ENCODE measurements at regions not wholly inside any gene's neighbourhood (a gene's known extent, or its start where the extent isn't known, plus 50 kb on each side); places are given as distances from the start of the nearest gene placed in this dataset.

DNA sequence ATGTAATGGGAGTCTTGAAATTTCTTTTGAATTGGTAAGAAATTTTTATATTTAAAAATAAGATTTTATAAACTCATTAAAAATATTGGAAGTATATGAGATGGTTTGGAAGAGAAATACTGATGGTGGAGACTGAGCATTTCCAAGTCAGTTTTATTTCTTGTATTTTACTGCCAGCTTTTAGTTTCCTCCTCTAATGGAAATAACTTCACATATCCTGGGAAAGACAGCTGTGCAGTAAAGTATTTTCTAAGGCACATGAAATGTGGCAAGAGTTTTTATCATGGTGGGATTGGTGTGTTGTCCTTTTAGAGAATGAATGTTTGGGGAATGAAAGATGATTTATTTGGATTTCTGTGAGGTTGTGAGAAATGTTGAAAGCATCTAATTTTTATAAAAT, 346.9 kb upstream of the RGS6 start:
- DNase-seq: no peak

DNA sequence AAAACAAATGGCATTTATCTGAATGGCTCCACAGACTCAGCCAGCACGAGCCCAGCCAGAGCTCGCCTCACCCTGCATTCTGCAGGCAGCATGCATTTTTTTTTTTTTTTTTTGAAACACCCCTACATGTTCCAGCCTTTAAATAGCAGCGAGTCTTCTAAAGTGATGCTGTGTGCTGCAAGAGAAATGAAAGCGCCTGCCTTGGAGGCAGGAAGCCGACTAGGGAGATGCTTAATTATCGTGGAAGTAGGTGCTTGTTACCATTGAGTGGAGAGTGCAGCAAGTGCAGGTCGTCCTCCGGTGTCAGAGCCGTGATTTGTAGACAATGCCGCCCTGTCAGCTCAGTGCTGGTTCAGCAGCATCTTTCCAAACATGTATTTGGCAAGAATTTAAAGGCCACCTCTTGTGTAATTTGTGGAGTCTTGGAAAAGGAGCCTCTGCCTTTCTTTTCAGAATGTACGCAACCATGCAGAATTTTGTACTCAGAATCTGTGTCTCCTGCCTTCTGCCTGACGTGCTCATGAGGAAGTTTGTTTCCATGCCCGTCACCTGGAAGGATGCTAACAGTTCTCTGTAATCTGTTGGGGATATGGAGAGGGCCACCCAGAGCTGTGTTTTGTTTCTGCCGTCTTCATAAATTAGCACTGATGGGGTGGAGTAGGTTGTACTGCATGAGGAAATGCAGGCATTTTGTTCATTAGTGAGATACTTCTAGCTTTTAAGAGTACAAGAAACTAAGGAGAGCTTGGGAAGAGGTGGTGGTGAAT, 345.9 kb upstream of the RGS6 start:
- DNase-seq: no peak

DNA sequence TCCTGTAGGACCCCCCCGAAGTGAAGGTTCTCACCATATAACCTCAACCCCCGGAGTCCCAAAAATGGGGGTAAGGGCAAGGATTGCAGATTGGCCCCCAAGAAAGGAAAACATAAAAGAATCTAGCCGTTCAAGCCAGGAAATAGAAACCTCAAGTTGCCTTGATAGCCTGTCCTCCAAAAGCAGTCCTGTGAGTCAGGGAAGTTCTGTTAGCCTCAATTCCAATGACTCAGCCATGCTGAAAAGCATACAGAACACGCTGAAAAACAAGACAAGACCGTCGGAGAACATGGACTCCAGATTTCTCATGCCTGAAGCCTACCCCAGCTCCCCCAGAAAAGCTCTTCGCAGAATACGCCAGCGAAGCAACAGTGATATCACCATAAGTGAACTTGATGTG, 344.2 kb upstream of the RGS6 start:
- DNase-seq: no peak

DNA sequence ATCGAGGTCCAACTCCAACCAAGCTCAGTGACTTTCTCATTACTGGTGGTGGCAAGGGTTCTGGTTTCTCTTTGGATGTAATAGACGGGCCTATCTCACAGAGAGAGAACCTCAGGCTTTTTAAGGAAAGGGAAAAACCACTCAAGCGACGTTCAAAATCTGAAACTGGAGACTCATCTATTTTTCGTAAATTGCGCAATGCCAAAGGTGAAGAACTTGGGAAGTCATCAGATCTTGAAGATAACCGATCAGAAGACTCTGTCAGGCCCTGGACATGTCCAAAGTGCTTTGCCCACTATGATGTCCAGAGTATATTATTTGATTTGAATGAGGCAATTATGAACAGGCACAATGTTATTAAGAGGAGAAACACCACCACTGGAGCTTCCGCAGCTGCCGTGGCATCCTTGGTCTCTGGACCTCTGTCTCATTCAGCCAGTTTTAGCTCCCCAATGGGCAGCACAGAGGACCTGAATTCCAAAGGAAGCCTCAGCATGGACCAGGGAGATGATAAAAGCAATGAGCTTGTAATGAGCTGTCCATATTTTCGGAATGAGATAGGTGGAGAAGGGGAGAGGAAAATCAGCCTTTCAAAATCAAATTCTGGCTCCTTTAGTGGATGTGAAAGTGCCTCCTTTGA, 343.5 kb upstream of the RGS6 start:
- DNase-seq: no peak

DNA sequence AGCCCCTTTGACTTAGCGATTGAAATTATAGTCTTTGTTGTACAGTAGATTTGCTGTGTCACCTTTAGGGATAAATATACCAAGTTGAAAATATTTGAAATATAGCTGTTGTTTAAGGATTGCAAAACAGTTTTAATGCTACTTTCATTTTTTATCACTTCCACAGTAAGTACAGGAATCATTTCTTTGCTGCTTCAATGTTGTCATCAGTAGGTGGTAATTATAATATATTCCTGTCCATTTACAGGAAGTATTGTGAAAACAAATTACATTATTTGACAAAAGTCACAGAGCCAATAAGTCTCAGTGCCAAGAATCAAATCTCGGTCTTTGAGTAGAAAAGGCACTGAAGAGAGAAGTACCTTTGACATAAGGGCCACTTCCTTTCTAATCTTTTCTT, 342.6 kb upstream of the RGS6 start:
- DNase-seq: no peak

DNA sequence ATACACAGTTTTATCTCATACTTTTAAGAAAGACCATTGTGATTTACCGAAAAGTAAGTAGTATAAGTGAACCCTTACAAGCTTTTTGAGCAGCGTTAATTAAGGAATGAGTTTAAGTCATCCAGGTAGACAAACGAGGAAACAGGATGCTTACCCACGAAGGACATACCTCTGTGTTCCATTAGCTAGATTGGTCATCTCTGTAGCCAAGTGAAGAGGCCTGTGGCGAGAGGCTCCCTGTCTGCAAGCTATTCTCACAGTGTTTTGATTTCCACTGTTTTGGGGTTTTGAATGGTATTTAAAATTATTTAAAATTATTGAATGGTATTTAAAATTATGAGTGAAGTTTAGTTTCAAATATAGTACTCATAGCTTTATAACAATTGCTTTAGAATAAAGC, 342.1 kb upstream of the RGS6 start:
- no peak for DNase-seq

DNA sequence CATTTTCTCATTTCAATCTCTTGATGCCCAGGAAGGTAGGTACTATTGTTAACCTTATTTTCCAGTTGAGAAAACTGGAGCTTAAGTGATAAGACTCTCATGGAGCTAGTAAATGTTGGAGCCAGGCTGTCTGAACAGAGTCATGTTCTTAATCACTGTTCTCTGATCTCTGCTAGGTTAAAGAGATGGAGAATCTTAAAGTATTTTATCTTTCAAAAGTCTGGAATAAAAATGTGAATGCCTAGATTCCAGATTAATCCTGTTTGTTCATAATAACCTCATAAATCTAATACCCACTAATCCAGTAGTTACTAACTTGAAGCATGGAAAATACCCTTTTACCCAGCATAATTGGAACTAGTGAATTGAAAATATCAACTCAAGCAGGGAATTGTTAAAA, 341.0 kb upstream of the RGS6 start:
- DNase-seq: peak; percentile 11

DNA sequence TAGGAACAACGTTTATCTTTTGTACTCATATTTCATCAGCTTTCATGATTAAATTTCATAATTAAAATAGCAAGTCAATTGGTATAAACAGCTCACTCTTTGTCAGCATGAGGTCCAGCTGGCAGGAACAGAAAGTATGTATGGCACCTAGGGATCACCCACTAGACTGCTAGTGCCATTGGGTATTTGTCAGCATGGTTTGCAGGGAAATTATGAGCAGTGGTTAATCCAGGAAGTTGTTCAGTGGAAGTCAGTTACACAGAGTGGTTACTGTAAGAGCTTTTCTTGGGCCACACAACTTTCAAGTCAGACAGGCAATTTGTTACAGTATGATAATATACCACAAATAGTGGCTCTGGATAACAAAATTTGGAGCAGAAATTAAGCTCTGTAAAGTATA, 340.3 kb upstream of the RGS6 start:
- peak; percentile 43 for DNase-seq

DNA sequence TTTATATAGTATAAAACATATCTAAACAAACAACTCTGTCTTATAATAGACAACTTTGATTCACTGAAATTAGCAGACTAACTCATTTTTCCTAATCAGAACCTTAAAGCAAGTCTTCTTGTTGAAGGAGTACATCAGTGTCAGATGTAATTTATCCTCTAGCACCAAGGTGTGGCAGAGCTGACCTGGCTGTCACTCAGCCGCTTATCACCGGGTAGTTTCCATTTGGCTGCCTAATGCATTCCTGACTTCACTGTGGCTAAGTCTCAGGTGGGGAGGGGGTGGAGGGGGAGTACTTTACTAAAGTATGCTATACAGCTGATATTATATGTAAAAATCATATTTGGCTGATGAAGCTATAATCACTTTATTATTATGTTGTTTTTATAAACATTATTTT, 339.9 kb upstream of the RGS6 start:
- DNase-seq: peak; percentile 24

DNA sequence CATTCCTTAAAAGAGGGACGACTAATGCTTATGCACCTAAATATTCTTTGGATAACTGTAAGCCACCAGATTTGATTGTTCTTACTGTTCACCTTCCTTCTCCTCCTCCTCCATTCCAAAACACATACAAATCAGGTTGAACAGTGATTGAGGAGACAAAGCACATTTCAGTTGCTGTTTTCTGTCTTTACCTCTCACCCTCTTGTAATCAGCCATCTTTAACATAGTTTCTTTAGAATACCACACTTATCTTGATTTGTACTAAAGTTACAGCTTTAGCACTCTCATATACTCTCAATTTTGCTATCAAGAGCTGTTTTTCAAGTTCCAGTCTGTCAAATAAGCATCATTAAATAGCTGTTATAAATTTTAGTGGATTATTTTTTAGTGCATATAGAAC, 338.3 kb upstream of the RGS6 start:
- no peak for DNase-seq

DNA sequence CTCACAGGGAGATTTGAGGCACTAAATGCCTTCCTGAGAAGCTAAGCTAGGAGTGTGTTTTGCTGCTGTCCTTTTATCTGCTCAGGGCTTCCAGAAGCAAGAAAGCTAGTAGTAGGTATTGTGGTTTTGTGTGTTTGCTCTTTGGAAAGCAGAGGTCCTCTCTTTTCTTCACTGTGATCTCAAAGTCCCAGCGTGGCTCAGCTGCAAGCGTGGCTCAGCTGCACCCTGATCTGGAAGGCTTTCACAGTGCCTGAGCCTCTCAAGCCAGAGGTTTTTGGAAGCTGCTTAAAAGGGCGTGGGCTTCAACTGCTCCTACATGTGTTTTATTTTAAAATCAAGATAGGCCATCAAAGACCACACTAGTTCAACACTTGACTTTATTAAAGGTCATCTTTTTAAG, 337.4 kb upstream of the RGS6 start:
- peak; percentile 64 for DNase-seq

DNA sequence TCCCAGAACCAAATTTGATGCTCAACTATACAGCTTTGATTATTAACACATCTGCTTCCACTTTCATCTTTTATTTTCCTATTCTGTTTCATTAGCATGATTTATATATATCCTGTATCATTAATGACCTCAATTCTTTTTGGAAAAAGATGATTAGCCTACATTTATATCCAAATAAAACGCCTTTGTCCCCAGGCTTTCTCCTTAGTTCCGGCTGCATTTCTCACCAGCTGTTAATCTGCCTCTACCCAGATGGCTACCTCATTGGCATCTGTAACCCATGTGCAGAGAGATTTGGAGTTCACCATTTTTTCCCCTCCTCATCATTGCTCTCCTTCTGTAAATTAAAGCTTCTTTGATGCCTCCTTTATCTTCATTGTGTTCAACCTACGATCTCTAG, 336.8 kb upstream of the RGS6 start:
- DNase-seq: peak; percentile 47

DNA sequence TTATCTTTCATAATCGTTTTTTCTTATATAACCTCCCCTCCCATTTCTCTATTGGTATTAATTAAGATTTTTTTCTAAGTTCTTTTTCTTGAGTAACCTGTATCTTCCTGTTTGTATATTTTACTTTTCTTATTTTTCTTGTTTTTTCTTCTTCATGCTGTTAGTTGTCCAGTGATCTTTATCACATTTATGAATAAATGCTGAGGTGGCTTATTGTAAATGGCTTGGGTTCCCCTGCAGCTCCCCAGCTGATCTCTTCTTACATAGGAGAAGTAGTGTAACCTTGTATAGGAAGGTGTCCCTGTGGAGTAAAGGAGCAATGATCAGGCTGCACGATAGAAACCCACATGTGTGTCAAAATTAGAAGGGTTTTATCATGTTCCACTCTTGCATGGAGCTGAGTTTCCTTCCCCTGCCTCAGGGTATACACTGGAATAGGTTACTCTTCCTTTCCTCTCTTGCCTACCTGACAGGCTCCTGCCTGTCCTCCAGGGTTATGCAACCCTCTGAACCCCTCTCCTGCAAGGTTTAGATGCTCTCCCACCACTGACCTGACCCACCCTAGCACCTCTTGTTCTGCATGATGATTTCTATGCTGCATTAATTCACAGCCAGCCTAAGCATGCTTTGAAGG, 334.8 kb upstream of the RGS6 start:
- DNase-seq: no peak

DNA sequence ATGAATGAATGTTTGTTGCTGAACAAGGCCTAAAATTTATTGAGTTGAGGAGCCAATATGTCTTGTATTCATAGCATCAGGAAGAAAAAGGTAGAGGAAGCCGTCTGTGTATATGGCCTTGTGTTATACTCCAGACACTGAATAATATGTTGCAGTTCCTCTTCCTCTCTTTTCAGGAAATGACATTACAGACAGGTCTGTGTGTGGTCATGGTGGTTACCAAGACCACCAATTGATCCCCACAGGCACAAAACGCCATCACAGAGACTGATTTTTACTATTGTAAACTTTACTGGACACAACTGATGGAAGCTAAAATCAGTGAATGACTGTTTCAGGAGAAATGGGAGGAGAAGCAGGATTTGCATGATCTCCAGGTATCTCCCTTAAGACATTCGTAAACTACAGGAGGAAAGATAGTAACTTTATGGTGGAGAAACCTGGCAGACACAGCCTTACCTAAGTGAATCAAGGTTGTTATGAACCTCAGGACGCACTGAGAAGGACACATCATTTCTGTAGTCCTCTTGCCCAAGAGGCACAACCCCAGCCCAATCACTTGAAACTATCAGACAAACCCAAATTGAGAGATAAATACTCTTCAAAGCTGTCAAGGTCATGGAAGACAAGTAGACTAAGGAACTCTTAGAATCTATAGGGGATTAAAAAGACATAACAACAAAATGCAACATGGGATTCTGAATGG, 334.1 kb upstream of the RGS6 start:
- DNase-seq: no peak

DNA sequence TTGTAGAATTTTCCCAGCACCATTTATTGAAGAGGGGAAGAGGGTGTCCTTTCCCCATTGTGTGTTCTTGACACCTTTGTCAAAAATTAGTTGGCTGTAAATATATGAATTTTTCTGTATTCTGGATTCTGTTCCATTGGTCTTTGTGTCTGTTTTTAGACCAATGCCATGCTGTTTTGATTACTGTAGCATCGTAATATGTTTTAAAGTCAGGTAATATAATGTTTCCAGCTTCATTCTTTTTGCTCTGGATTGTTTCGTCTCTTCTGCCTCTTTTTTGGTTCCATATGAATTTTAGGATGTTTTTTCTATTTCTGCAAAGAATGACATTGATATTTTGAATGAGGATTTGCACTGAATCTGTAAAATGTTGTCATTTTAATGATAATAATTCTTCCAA, 331.9 kb upstream of the RGS6 start:
- no peak for DNase-seq

DNA sequence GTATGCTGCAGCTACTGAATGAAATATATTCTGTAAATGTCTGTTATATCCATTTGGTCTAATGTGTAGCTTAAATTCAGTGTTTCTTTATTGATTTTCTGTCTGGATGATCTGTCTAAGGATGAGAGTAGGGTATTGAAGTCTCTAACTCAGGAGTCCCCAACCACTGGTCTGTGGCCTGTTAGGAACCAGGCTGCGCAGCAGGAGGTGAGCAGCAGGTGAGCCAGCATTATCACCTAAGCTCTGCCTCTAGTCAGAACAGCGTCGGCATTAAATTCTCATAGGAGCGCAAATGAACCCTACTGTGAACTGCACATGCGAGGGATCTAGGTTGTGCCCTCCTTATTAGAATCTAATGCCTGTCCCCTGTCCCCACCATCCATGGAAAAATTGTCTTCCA, 329.7 kb upstream of the RGS6 start:
- no peak for DNase-seq

DNA sequence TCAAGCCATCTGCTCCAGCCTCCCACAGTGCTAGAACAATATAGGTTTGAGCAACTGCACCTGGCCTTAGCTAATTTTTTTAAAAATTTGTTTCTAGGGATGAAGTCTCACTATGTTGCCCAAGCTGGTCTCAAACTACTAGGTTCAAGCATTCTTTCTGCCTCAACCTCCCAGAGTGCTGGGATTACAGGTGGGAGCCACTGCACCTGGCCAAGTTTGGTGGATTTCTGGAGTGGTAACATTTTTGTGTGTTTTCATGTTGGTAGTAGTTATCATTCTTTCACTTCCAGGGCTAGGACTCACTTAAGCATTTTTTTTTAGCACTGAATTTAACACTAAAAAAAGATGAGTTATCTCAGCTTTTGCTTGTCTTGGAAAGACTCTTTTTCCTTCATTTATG, 328.0 kb upstream of the RGS6 start:
- no peak for DNase-seq

DNA sequence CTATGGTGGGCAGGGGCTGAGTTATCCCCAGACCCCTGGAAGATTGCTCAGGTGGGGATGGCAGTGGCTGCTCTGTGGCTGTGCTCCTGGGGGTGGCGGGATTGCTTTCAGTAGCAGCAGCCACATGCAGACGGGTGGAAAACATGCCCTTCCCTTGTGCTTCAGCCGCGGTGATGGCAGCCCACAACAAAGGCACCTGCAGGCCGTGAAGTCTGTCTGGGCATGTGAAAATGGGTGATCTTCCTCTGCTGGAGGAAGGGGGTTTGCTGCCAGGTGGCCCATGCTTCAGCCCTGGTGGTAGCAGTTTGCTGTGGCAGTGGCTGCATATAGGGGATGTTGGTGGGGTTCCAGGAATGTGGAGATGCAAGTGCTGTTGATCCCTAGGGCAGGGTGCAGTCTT, 326.2 kb upstream of the RGS6 start:
- DNase-seq: no peak

DNA sequence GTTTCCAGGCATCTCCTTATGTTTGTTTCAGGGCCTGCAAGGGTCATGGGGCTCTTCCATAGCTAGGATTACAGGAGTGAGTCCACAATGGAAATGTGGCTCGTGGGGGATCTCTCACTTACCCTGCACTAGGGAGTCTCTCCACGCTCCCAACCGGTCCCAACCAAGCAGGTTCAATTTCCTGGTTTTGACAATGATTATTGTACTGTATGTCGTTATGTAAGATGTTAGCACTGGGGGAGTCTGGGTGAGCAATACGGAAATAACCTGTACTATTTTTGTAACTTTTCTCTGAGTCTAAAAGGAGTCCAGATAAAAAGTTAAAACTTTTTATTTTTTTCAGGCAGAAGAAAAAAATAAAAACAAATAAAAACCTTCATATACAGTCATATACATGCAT, 325.7 kb upstream of the RGS6 start:
- DNase-seq: no peak

DNA sequence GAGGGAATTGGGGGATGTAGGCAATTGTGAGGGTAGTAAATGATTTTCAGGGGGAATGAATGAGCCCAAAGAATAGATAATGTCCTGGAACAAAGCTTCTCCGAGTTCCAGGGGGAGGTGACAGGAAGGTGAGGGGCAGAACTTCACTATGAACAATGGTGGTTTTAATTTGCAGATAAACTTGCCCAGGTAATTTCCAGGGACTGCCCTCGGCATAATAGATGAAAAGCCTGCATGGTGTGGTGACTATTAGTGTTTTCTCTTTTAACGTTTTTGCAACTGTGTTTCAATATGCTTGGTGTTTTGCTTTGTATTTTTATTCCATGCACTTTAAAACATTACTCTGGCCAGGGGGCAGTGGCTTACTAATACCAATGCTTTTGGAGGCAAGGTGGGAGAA, 325.2 kb upstream of the RGS6 start:
- no peak for DNase-seq

DNA sequence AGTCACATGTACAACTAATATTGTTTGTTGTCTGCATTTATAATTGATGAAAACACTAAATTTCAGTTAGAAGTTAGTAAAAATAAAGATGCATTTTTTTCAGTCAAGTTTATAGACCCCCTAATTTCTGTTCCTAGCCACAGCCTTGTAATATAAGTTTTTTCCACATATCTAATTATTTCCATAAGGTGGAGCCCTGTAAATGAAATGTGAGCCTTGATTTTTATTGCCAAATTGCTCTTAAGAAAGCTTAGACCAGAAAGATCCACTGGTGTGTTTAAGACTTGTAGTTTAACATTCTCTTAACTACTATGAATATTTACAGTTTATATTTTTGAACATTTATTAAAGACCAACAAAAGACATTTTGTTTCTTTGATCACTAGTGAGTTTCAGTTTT, 322.1 kb upstream of the RGS6 start:
- no peak for DNase-seq

DNA sequence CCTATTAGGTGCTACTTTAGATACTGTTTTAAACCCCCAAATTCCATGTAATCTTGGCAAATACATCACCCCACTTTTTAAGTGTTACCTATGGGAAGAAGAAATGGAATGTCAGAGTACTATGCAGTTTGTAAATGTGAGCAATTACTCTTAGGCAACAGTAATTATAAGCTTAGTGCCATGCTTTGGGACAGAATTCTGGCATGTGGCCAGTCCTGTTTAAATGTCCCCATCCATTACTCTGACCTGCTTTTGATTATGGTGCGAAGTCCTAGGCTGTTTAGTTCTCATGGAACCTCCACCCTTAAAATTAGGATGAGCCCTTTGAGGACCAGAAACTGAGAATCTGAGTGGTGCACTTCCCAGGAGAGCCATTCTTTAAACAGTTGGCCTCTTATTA, 321.4 kb upstream of the RGS6 start:
- DNase-seq: peak; percentile 87

DNA sequence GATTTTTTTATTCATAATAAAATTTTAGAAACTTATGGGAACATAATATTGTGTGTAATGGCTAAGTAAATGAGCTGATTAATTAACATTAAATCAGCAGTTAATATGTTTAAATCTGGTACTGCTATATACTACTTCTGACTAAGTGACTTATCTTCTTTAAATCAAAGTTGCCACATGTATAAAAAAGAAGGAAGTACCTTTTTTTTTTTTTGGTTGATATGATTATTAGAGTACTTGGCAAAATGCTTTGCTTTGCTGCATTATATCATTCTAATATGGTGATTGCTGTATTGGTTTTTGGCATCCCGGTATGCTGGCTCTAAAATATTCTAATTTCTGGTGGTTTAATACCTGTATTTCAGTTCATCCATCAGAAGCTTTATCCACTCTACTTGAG, 319.1 kb upstream of the RGS6 start:
- no peak for DNase-seq

DNA sequence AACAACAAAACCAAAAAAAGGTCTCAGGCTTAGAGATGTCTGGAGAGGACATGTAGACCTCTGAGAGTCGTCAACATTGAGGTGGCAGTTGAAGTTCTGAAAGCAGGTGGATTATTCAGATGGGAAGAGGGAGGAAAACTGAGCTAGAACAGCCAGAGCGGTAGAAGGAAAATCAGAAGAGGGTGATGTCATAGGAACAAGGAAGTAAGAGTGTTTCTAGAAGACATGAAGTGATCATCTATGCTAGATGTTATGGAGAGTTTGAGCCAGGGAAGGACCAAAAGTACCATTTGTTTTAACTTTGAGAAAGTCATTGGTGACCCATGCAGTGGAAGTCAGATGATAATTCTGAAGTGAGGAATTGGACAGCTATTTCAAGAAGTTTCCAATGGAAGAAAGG, 316.2 kb upstream of the RGS6 start:
- DNase-seq: no peak

All from NCI-H82 (cell line).